HCT116 (cell line): ENCODE measurements at regions not wholly inside any gene's neighbourhood (a gene's known extent, or its start where the extent isn't known, plus 50 kb on each side); places are given as distances from the start of the nearest gene placed in this dataset.
A peak's percentile ranks its signal among the peaks of the same experiment; 100 is the strongest.

Experiments used
- ATAC-seq: fragments of 200-7000 bp; cut with Tn5 transposase; 2 replicates; pipeline ENCODE4 v1.9.1; 2020; ENCODE audit warnings: mild to moderate bottlenecking, moderate library complexity
- BruUV-seq: library from RNA; stranded (reverse); fragments of 400-500 nt; replicated peaks from 2 replicates; lab custom pipeline; 2021; lab: Mats Ljungman, UMichigan
- CTCF ChIA-PET: fragments of 300-600 bp; sonication (Branson Sonifier 250); formaldehyde crosslinking; loops from one replicate; lab custom pipeline; 2021; ENCODE audit warnings: antibody characterized with exemption; lab: Charles Lee
- POLR2A ChIA-PET: fragments of 300-600, 350-600 bp; sonication (Branson Sonifier 250); formaldehyde crosslinking; loops from one replicate; lab custom pipeline; 2021; ENCODE audit warnings: antibody characterized with exemption; lab: Charles Lee
- RAD21 ChIA-PET, 2 experiments: fragments of 300-600 bp; sonication (Branson Sonifier 250); formaldehyde crosslinking; loops; one replicate each; lab custom pipeline; 2023; ENCODE audit warnings: low total read pairs in 2 of 2; ENCODE audit not compliant: uncharacterized antibody in 2 of 2, unreplicated experiment in 2 of 2, low non-redundant PET in 1 of 2; lab: Charles Lee
- DNase-seq: peaks from one replicate; pipeline ENCODE4 v3.0.0-alpha.2; 2010; ENCODE audit warnings: low read depth, low spot score
- H2AFZ ChIP-seq: fragments of 200-600 bp; shearing (Covaris generic), sonication (generic); 2 replicates; pipeline ENCODE4 v1.6.1; 2017; ENCODE audit warnings: low read depth, mixed run types, mixed read lengths, antibody characterized with exemption, low read length; ENCODE audit not compliant: poor library complexity, severe bottlenecking
- H3K27ac ChIP-seq: 2 replicates; pipeline ENCODE4 v1.5.1; 2012; ENCODE audit warnings: low read depth, low read length
- H3K27me3 ChIP-seq: fragments of 200-600 bp; sonication (generic); 2 replicates; pipeline ENCODE4 v1.6.1; 2016; ENCODE audit warnings: mixed run types, low read length, mixed read lengths; ENCODE audit not compliant: insufficient read depth
- H3K36me3 ChIP-seq, 2 experiments: fragments of 200-500 bp in 1 of 2; fragments of 200-600 bp in 1 of 2; sonication (Bioruptor generic) in 1 of 2; sonication (generic) in 1 of 2; 2 replicates each; pipeline versions ENCODE4 v1.5.1 to v1.6.1; 2014 to 2016; ENCODE audit warnings: low read length in 2 of 2, inconsistent platforms in 1 of 2, mixed read lengths in 1 of 2, mixed run types in 1 of 2; ENCODE audit not compliant: insufficient read depth in 2 of 2, control insufficient read depth in 1 of 2
- H3K4me1 ChIP-seq, 2 experiments: fragments of 200-600 bp in 1 of 2; sonication (generic) in 1 of 2; 2 replicates each; pipeline versions ENCODE4 v1.5.1 to v1.6.1; 2012 to 2017; ENCODE audit warnings: low read length in 2 of 2, inconsistent platforms in 1 of 2, mild to moderate bottlenecking in 1 of 2, mixed read lengths in 1 of 2, mixed run types in 1 of 2, moderate library complexity in 1 of 2; ENCODE audit not compliant: insufficient read depth in 2 of 2, control insufficient read depth in 1 of 2
- H3K4me2 ChIP-seq: fragments of 200-600 bp; sonication (generic); 2 replicates; pipeline ENCODE4 v1.6.1; 2017; ENCODE audit warnings: mixed run types, low read length, mixed read lengths
- H3K4me3 ChIP-seq, 2 experiments: fragments of 200-600 bp in 1 of 2; sonication (generic) in 1 of 2; replicated peaks in 1 of 2; 2 replicates each; pipeline ENCODE4 v1.5.1; 2011 to 2016; ENCODE audit warnings: low read length in 2 of 2, control low read depth in 1 of 2, low read depth in 1 of 2, mild to moderate bottlenecking in 1 of 2, mixed read lengths in 1 of 2, mixed run types in 1 of 2
- H3K79me2 ChIP-seq: fragments of 200-600 bp; sonication (generic); 2 replicates; pipeline ENCODE4 v1.6.1; 2017; ENCODE audit warnings: mild to moderate bottlenecking, mixed run types, low read length, moderate library complexity, mixed read lengths; ENCODE audit not compliant: insufficient read depth
- H3K9ac ChIP-seq: fragments of 200-600 bp; sonication (generic); 2 replicates; pipeline ENCODE4 v1.6.1; 2016; ENCODE audit warnings: low read length, mixed read lengths
- H3K9me2 ChIP-seq: fragments of 200-600 bp; sonication (generic), shearing (Covaris generic); 2 replicates; pipeline ENCODE4 v1.6.1; 2017; ENCODE audit warnings: mixed run types, mild to moderate bottlenecking, moderate library complexity; ENCODE audit not compliant: insufficient read depth
- H3K9me3 ChIP-seq, 2 experiments: fragments of 200-500 bp in 1 of 2; fragments of 200-600 bp in 1 of 2; sonication (Bioruptor generic) in 1 of 2; sonication (generic) in 1 of 2; 2 replicates each; pipeline ENCODE4 v1.6.1; 2014 to 2017; ENCODE audit warnings: low read length in 2 of 2, mixed read lengths in 2 of 2, inconsistent platforms in 1 of 2, low read depth in 1 of 2, mild to moderate bottlenecking in 1 of 2, mixed run types in 1 of 2, moderate library complexity in 1 of 2; ENCODE audit not compliant: control insufficient read depth in 1 of 2, insufficient read depth in 1 of 2
- H4K20me1 ChIP-seq: fragments of 200-600 bp; sonication (generic), shearing (Covaris generic); 2 replicates; pipeline ENCODE4 v1.6.1; 2017; ENCODE audit warnings: mixed run types, mild to moderate bottlenecking, moderate library complexity; ENCODE audit not compliant: insufficient read depth
- ATF3 ChIP-seq: IDR thresholded peaks from 2 replicates; pipeline ENCODE4 v1.6.1; 2012
- CBX3 ChIP-seq: IDR thresholded peaks from 2 replicates; pipeline ENCODE4 v1.6.1; 2012; ENCODE audit warnings: low read depth
- CEBPB ChIP-seq: IDR thresholded peaks from 2 replicates; pipeline ENCODE4 v1.6.1; 2012; ENCODE audit warnings: low read depth
- ELF1 ChIP-seq: IDR thresholded peaks from 2 replicates; pipeline ENCODE4 v1.6.1; 2012; ENCODE audit warnings: low read depth, borderline replicate concordance
- EZH2 ChIP-seq: fragments of 200-600 bp; sonication (generic); IDR thresholded peaks from 2 replicates; pipeline ENCODE4 v1.6.1; 2017; ENCODE audit warnings: antibody characterized with exemption, mixed run types
- JUND ChIP-seq: IDR thresholded peaks from 2 replicates; pipeline ENCODE4 v1.6.1; 2012
- MAX ChIP-seq: IDR thresholded peaks from 2 replicates; pipeline ENCODE4 v1.6.1; 2012
- REST ChIP-seq: IDR thresholded peaks from 2 replicates; pipeline ENCODE4 v1.6.1; 2012; ENCODE audit warnings: low read depth
- SP1 ChIP-seq: IDR thresholded peaks from 2 replicates; pipeline ENCODE4 v1.6.1; 2012; ENCODE audit warnings: low read depth
- TCF7L2 ChIP-seq: IDR thresholded peaks from 2 replicates; pipeline ENCODE4 v1.7.0; 2011; ENCODE audit warnings: borderline replicate concordance, inconsistent platforms; ENCODE audit not compliant: insufficient read depth, insufficient read length; ENCODE audit errors: extremely low read depth
- YY1 ChIP-seq: IDR thresholded peaks from 2 replicates; pipeline ENCODE4 v1.6.1; 2011; ENCODE audit warnings: low read length, low read depth, moderate library complexity, mild to moderate bottlenecking; ENCODE audit not compliant: insufficient replicate concordance; ENCODE audit errors: extremely low read depth
- ZBTB33 ChIP-seq: IDR thresholded peaks from 2 replicates; pipeline ENCODE4 v1.6.1; 2011; ENCODE audit warnings: mild to moderate bottlenecking, low read length, moderate library complexity; ENCODE audit not compliant: insufficient replicate concordance; ENCODE audit errors: extremely low read depth
- ZFX ChIP-seq: fragments of 450-650 bp; IDR thresholded peaks from 2 replicates; pipeline ENCODE4 v1.6.1; 2017
- intact Hi-C: fragments of 100-400 bp; cut with micrococcal nuclease; formaldehyde crosslinking; loops from 2 replicates; pipeline ENCODE4 v1.10.0; 2022

- TF ChIP-seq CEBPB (peak; percentile 70), MAX (no peak), ELF1 (no peak), ATF3 (peak; percentile 53)
- TF ChIP-seq, all 23 proteins: peak for 2
- ChIA-PET POLR2A (no interaction called here), RAD21 (no interaction called here), CTCF (no interaction called here)
- H3K9ac ChIP-seq, result no peak overlapping the region
- DNase-seq (peak; percentile 10), ATAC-seq (no peak)
- intact Hi-C loops, result no loop called here
- H3K4me2 ChIP-seq, result no peak overlapping the region
- H3K4me3 ChIP-seq, result no peak overlapping the region
- H2AFZ ChIP-seq, result no peak overlapping the region
- peaks cover 0 to 4% of the 10 kb centered on the region in 2 experiments; a peak in 1 of 4 replicates for H3K4me1 ChIP-seq
- no peaks in the 10 kb centered on the region for H3K9me2 ChIP-seq
- no peaks in the 10 kb centered on the region for H3K9me3 ChIP-seq
- H3K36me3 ChIP-seq, result no peaks in the 10 kb centered on the region
- H3K27ac ChIP-seq, result no peak overlapping the region
- no TSS peak for BruUV-seq
- no peaks in the 10 kb centered on the region for H3K79me2 ChIP-seq
- H3K27me3 ChIP-seq, result no peaks in the 10 kb centered on the region
- no peaks in the 10 kb centered on the region for H4K20me1 ChIP-seq
Observed at GRCh38 chr6:104162036-104162669, 697.6 kb downstream of the HACE1 start.

- no peaks in the 10 kb centered on the region for H3K27me3 ChIP-seq
- H4K20me1 ChIP-seq, result no peaks in the 10 kb centered on the region
- H3K36me3 ChIP-seq, result no peaks in the 10 kb centered on the region
- no peak overlapping the region for H3K27ac ChIP-seq
- H3K9me3 ChIP-seq, result no peaks in the 10 kb centered on the region
- H3K9me2 ChIP-seq, result no peaks in the 10 kb centered on the region
- no TSS peak for BruUV-seq
- H2AFZ ChIP-seq, result no peak overlapping the region
- H3K4me3 ChIP-seq, result no peak overlapping the region
- no peak for ATAC-seq
- POLR2A ChIA-PET, result no interaction called here
- H3K4me2 ChIP-seq, result no peak overlapping the region
- RAD21 ChIA-PET, result no interaction called here
- DNase-seq, result no peak
- CTCF ChIA-PET, result no interaction called here
- intact Hi-C loops, result no loop called here
- H3K79me2 ChIP-seq, result no peaks in the 10 kb centered on the region
- no peak overlapping the region for H3K9ac ChIP-seq
- H3K4me1 ChIP-seq, result peaks cover 0 to 4% of the 10 kb centered on the region in 2 experiments; a peak in 1 of 4 replicates
- TF ChIP-seq ZFX, result no peak
- no peak for TF ChIP-seq TCF7L2
- TF ChIP-seq ZBTB33, result no peak
- TF ChIP-seq REST, result no peak
- no peak for TF ChIP-seq CBX3
- no peak for TF ChIP-seq EZH2
- TF ChIP-seq JUND, result no peak
- no peak for TF ChIP-seq SP1
- TF ChIP-seq YY1, result no peak
Observed at GRCh38 chr6:104159045-104159618, 700.6 kb downstream of the HACE1 start.
